ENCODE measurements at regions not wholly inside any gene's neighbourhood (a gene's known extent, or its start where the extent isn't known, plus 50 kb on each side); places are given as distances from the start of the nearest gene placed in this dataset.
"Not testable (repeated sequence)": the region's sequence is repeated elsewhere in the genome, so short reads cannot be mapped to it uniquely, and the experiment has no call there.

DNA sequence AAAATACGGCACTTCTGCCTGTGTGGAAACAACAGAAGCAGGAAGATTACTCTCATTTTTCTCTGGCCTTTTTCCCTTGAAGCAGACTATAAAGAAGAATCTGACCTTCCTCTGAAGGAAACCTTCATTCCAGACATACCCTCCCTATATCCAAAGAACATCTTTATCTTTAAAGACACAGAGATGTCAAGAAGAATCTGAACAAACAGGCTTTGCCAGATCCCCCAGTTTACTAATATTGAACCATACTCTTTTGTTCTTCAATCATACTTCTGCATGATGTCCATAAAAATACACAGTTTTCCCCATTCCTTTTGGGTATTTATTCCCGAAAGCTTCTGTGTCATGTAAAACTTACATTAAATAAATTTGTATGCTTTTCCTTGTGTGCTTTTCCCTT, 225.8 kb downstream of the MAT2B start:
- H3K4me3 Mint-ChIP-seq = no peak overlapping the region
- peaks cover 27% of the 10 kb centered on the region for H3K9me3 Mint-ChIP-seq
- ATAC-seq (replicated peaks; ENCODE audit: extremely low read depth, poor library complexity, severe bottlenecking) (no peak), DNase-seq (ENCODE audit: low spot score in 2 of 2) (no peak)
- no peaks in the 10 kb centered on the region for H3K27me3 Mint-ChIP-seq
- no peak overlapping the region for H3K27ac Mint-ChIP-seq (ENCODE audit: low read depth)
- H3K4me1 Mint-ChIP-seq = no peaks in the 10 kb centered on the region
- H3K36me3 Mint-ChIP-seq (ENCODE audit: insufficient read depth) = no peaks in the 10 kb centered on the region

DNA sequence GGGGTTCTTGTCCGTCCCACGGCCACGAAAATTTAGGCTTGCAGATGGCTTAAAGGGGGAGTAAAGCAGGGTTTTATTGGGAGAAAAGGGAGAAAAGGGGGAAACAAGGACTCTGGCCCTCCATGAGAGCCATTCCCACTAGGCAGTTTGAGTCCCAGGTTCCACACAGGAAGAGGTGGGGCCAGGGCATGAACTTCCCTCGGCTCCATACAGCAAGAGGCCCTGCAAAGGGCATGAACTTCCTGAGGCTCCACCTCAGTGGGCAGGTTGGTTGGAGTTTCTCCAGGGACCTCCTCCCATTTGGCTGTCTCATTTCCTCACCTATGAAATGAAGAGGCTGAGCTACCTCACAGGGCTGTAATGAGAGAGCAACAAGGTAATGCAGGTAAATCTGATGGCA, 229.7 kb downstream of the MAT2B start:
- DNase-seq (ENCODE audit: low spot score in 2 of 2) (no peak), ATAC-seq (replicated peaks; ENCODE audit: extremely low read depth, poor library complexity, severe bottlenecking) (no peak)
- H3K9me3 Mint-ChIP-seq = peaks cover 17% of the 10 kb centered on the region
- H3K36me3 Mint-ChIP-seq (ENCODE audit: insufficient read depth) = no peaks in the 10 kb centered on the region
- no peaks in the 10 kb centered on the region for H3K4me1 Mint-ChIP-seq
- no peak overlapping the region for H3K27ac Mint-ChIP-seq (ENCODE audit: low read depth)
- H3K4me3 Mint-ChIP-seq = no peak overlapping the region
- no peaks in the 10 kb centered on the region for H3K27me3 Mint-ChIP-seq

GRCh38 chr5:163747586-163747985, 242.2 kb downstream of the MAT2B start:
- DNase-seq (ENCODE audit: low spot score in 2 of 2) (no peak), ATAC-seq (replicated peaks; ENCODE audit: extremely low read depth, poor library complexity, severe bottlenecking) (no peak)
- Mint-ChIP-seq H3K9me3 (peaks cover 1% of the 10 kb centered on the region), H3K36me3 (ENCODE audit: insufficient read depth) (peaks cover 1% of the 10 kb centered on the region), H3K27me3 (no peaks in the 10 kb centered on the region), H3K27ac (ENCODE audit: low read depth) (no peak overlapping the region), H3K4me3 (no peak overlapping the region), H3K4me1 (no peaks in the 10 kb centered on the region)

GRCh38 chr5:163748934-163749333, 243.5 kb downstream of the MAT2B start:
- ATAC-seq (replicated peaks; ENCODE audit: extremely low read depth, poor library complexity, severe bottlenecking) (no peak), DNase-seq (ENCODE audit: low spot score in 2 of 2) (no peak)
- H3K9me3 Mint-ChIP-seq = peaks cover under 1% of the 10 kb centered on the region
- no peak overlapping the region for H3K27ac Mint-ChIP-seq (ENCODE audit: low read depth)
- H3K36me3 Mint-ChIP-seq (ENCODE audit: insufficient read depth) = peaks cover 1% of the 10 kb centered on the region
- no peaks in the 10 kb centered on the region for H3K27me3 Mint-ChIP-seq
- no peak overlapping the region for H3K4me3 Mint-ChIP-seq
- no peaks in the 10 kb centered on the region for H3K4me1 Mint-ChIP-seq

DNA sequence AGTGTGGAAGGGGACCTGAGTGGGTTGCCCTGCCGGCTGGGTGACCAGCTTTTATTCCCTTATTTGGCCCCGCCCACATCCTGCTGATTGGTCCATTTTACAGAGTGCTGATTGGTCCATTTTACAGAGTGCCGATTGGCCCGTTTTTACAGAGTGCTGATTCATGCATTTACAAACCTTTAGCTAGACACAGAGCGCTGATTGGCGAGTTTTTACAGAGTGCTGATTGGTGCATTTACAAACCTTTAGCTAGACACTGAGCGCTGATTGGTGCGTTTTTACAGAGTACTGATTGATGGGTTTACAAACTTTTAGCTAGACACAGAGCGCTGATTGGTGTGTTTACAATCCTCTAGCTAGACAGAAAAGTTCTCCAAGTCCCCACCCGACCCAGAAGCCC, 245.0 kb downstream of the MAT2B start:
- not testable (repeated sequence) for H3K27ac Mint-ChIP-seq (ENCODE audit: low read depth); H3K4me1 Mint-ChIP-seq; H3K4me3 Mint-ChIP-seq; ATAC-seq (replicated peaks; ENCODE audit: extremely low read depth, poor library complexity, severe bottlenecking); DNase-seq (ENCODE audit: low spot score in 2 of 2); H3K27me3 Mint-ChIP-seq; H3K36me3 Mint-ChIP-seq (ENCODE audit: insufficient read depth)
- peaks cover 11% of the 10 kb centered on the region for H3K9me3 Mint-ChIP-seq

DNA sequence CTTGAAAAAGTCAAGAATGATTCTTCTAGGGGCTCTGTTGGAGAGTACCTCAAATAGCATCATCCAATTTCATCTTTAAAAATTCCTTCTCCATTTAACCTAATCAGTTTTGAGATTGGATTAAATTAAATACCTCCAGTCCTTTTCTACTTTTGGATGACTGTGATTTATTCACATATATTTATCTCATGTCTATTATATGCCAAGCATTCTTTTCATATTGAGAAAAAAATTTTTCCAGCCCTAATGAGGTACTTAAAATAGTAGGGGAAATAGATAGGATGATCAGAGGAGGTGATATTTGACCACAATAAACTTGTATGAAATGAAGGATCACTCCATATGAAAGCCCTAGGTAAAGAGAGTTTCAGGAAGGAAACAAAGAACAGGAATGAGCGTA, 250.1 kb downstream of the MAT2B start:
- no peaks in the 10 kb centered on the region for H3K27me3 Mint-ChIP-seq
- H3K9me3 Mint-ChIP-seq = peaks cover 16% of the 10 kb centered on the region
- H3K36me3 Mint-ChIP-seq (ENCODE audit: insufficient read depth) = no peaks in the 10 kb centered on the region
- no peaks in the 10 kb centered on the region for H3K4me1 Mint-ChIP-seq
- ATAC-seq (replicated peaks; ENCODE audit: extremely low read depth, poor library complexity, severe bottlenecking) (no peak), DNase-seq (ENCODE audit: low spot score in 2 of 2) (no peak)
- no peak overlapping the region for H3K4me3 Mint-ChIP-seq
- H3K27ac Mint-ChIP-seq (ENCODE audit: low read depth) = no peak overlapping the region

DNA sequence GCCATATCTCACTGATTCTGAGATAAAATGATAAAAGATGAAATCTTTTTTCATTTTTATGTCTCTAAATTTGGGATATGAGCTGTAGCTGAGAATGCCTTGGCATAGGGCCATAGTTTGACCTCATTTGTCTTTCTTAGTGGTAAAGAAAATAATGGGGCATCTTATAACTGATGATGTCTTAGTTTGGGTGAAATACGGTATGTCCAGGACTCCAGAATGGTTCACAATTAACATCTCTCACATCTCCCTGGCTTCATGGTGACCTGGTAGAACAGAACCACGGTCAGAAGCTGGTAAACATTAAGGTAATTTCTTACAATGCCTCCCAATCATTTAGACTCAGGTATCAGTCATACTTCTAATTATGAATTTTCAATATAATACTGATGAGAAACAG, 250.8 kb downstream of the MAT2B start:
- H3K27me3 Mint-ChIP-seq = no peaks in the 10 kb centered on the region
- no peaks in the 10 kb centered on the region for H3K36me3 Mint-ChIP-seq (ENCODE audit: insufficient read depth)
- ATAC-seq (replicated peaks; ENCODE audit: extremely low read depth, poor library complexity, severe bottlenecking) = no peak
- no peaks in the 10 kb centered on the region for H3K4me1 Mint-ChIP-seq
- peaks cover 16% of the 10 kb centered on the region for H3K9me3 Mint-ChIP-seq
- DNase-seq (ENCODE audit: low spot score in 2 of 2) = no peak
- no peak overlapping the region for H3K27ac Mint-ChIP-seq (ENCODE audit: low read depth)
- H3K4me3 Mint-ChIP-seq = no peak overlapping the region

- Mint-ChIP-seq H3K27ac (ENCODE audit: low read depth) (no peak overlapping the region), H3K4me3 (no peak overlapping the region), H3K36me3 (ENCODE audit: insufficient read depth) (no peaks in the 10 kb centered on the region), H3K27me3 (no peaks in the 10 kb centered on the region), H3K9me3 (peaks cover 16% of the 10 kb centered on the region), H3K4me1 (no peaks in the 10 kb centered on the region)
- DNase-seq (ENCODE audit: low spot score in 2 of 2) (no peak), ATAC-seq (replicated peaks; ENCODE audit: extremely low read depth, poor library complexity, severe bottlenecking) (no peak)
Measured at GRCh38 chr5:163757344-163757743, 251.9 kb downstream of the MAT2B start.

DNA sequence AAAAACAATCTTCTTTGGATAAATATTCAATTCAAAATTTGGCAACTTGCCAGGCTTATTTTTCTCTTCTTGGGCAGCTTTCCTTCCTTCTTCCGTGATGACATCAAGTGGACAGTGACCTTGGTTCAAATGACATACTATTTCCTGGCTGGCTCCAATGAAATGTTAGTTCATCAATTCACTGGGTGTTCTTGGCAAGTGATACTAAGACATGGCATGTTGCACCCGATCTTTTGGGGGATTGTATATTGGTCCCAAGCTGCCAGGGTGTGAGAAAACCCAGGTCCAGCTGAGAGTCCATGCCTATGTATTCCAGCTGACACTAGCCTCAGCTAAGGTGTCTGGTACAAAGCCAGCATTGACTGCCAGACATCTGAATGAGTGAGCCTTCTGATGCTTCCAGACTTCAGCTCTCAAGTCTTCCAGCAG, 252.9 kb downstream of the MAT2B start:
- no peaks in the 10 kb centered on the region for H3K4me1 Mint-ChIP-seq
- H3K27ac Mint-ChIP-seq (ENCODE audit: low read depth) = no peak overlapping the region
- no peaks in the 10 kb centered on the region for H3K27me3 Mint-ChIP-seq
- DNase-seq (ENCODE audit: low spot score in 2 of 2) (no peak), ATAC-seq (replicated peaks; ENCODE audit: extremely low read depth, poor library complexity, severe bottlenecking) (no peak)
- H3K4me3 Mint-ChIP-seq = no peak overlapping the region
- H3K36me3 Mint-ChIP-seq (ENCODE audit: insufficient read depth) = no peaks in the 10 kb centered on the region
- peaks cover 16% of the 10 kb centered on the region for H3K9me3 Mint-ChIP-seq

DNA sequence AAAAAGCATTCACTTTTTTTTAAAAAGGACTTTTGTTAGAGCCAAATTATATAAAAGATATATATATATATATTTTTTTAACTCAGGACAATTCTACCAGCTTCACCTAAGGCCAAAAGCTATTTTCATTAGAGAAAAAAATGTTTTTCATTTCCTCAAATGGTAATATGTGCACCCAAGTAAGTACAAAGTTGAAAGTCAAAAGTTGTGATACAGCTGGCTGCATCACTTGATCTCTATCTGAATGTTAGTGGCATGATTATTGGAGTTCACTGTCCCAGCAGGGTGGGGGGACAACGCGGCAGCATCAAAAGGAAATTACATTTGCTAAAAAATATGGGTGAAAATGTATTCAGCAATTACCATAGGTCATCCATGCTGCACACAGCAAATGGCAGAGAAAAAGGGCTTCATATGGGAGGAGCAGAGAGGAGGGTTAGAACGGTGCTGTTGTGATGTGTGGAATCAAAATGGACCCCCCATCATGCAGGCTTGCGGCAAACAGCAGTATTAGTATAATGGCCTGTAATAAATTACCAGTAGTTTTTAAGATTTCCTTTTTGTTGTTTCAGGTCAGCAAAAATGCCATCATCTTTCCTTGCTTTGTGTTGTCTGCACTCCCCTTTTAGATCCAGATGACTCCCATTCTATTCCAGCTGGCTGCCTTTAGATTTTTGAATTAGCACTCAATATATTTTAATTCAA, 253.7 kb downstream of the MAT2B start:
- H3K27ac Mint-ChIP-seq (ENCODE audit: low read depth) = no peak overlapping the region
- H3K4me3 Mint-ChIP-seq = no peak overlapping the region
- no peaks in the 10 kb centered on the region for H3K4me1 Mint-ChIP-seq
- H3K9me3 Mint-ChIP-seq = peaks cover 13% of the 10 kb centered on the region
- no peaks in the 10 kb centered on the region for H3K27me3 Mint-ChIP-seq
- no peaks in the 10 kb centered on the region for H3K36me3 Mint-ChIP-seq (ENCODE audit: insufficient read depth)
- no peak for DNase-seq (ENCODE audit: low spot score in 2 of 2)
- ATAC-seq (replicated peaks; ENCODE audit: extremely low read depth, poor library complexity, severe bottlenecking) = no peak

DNA sequence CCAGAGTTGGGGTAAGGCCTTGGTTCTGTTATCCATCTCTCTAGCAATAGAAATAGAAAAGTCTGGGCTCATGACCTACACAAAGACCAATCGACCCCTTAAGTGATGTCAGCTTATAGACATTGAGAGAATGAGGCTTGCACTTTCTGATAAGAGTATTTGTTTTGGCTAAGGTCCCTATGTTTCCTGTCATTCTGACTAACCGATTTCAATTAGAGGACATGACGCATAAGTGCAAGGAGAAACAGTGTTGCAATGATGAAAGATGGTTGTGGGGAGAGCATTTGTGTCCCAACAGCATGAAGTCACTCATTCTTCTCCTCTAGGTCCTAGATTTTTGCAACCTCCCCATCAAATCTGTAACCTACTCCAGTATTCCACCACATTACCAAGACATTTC, 255.1 kb downstream of the MAT2B start:
- no peaks in the 10 kb centered on the region for H3K36me3 Mint-ChIP-seq (ENCODE audit: insufficient read depth)
- DNase-seq (ENCODE audit: low spot score in 2 of 2) (no peak), ATAC-seq (replicated peaks; ENCODE audit: extremely low read depth, poor library complexity, severe bottlenecking) (no peak)
- no peaks in the 10 kb centered on the region for H3K27me3 Mint-ChIP-seq
- no peak overlapping the region for H3K27ac Mint-ChIP-seq (ENCODE audit: low read depth)
- H3K4me3 Mint-ChIP-seq = no peak overlapping the region
- no peaks in the 10 kb centered on the region for H3K4me1 Mint-ChIP-seq
- H3K9me3 Mint-ChIP-seq = peaks cover 4% of the 10 kb centered on the region

DNA sequence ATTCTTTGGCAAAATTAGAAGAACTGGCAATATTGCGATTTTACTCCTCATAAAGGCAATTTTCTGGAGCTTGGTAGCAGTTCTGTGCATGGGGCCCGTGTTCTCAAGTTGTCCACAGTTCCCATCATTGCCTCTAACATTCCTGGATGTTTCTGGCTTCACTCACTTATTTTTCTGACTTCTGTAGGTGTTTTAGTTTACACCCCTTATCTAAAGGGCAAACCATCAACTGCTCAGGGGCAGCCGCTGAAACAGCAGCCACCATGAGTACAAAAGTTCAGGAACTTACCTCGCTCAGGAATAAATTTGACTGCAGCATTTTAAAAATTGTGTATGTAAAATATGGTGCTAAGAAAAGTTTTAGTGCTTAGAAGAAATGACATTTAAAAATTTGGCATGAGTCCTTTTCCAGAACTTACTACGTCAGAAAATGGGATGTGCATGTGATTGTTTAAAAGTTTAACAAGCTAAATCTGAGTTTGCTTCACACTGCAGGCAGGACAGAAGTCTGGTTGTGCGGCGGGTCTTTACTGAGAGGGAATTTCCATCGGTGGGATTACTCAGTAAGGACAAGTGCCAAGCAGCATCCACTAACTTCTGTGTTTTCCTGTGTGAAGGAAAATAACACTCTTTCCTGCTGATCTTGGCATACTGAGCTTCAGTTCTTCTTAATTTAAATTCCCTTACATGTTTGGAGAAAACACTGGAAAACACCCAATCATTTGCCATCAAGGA, 261.7 kb downstream of the MAT2B start:
- H3K27me3 Mint-ChIP-seq = no peaks in the 10 kb centered on the region
- H3K4me3 Mint-ChIP-seq = no peak overlapping the region
- H3K27ac Mint-ChIP-seq (ENCODE audit: low read depth) = no peak overlapping the region
- no peaks in the 10 kb centered on the region for H3K4me1 Mint-ChIP-seq
- ATAC-seq (replicated peaks; ENCODE audit: extremely low read depth, poor library complexity, severe bottlenecking) (no peak), DNase-seq (ENCODE audit: low spot score in 2 of 2) (no peak)
- H3K9me3 Mint-ChIP-seq = peaks cover 3% of the 10 kb centered on the region
- H3K36me3 Mint-ChIP-seq (ENCODE audit: insufficient read depth) = no peaks in the 10 kb centered on the region

DNA sequence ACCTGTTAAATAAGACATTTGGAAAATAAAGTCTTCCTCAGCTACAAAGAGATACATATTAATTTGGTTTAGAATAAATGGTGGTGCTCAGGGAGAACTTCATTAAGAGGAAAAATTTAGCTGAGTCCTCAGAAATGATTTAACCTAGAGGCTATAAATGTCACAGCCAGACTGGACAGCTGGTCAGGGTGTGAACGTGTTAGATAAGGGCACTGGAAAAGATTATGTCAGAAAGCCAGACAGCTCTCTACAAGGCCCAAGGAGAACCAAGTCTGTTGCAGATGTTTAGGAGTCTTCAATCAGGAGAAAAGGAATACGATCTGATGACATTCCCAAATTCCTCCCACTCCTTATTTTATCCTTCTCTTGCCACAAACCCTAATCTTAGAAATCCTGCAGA, 265.2 kb downstream of the MAT2B start:
- Mint-ChIP-seq H3K4me3 (no peak overlapping the region), H3K27me3 (no peaks in the 10 kb centered on the region), H3K27ac (ENCODE audit: low read depth) (no peak overlapping the region), H3K9me3 (peaks cover 12% of the 10 kb centered on the region), H3K36me3 (ENCODE audit: insufficient read depth) (no peaks in the 10 kb centered on the region), H3K4me1 (no peaks in the 10 kb centered on the region)
- DNase-seq (ENCODE audit: low spot score in 2 of 2) (no peak), ATAC-seq (replicated peaks; ENCODE audit: extremely low read depth, poor library complexity, severe bottlenecking) (no peak)
